ENCODE measurements at regions not wholly inside any gene's neighbourhood (a gene's known extent, or its start where the extent isn't known, plus 50 kb on each side); places are given as distances from the start of the nearest gene placed in this dataset.

DNA sequence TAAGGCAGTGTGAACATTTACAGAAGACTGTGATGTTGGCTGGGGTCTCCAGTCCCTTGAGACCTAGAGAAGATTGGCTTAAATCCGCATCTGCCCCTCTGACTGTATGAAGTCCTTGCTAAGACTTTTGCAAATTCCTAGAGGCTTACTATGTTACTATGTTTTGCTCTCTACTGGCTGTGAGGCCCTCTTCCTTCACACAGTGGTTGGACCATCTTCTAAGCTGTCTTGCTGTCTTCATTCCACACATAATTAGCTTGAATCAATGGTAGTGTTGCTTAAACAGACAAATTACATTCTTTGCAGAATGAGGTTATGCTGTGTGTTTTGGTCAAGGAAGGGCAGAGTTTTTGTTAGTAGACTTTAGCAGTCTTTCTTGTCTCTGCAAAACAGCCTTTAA lies 658.0 kb downstream of the TYW1 start:
- TF ChIP-seq RBAK (tag by site-specific recombination; IDR thresholded peaks at IDR 0.05) (no peak), ZNF768 (tag by site-specific recombination; IDR thresholded peaks at IDR 0.05) (no peak), ZNF555 (tag by site-specific recombination; conservative IDR thresholded peaks at IDR 0.05) (no peak), ZNF514 (tag by site-specific recombination; IDR thresholded peaks at IDR 0.05) (no peak)
- TF ChIP-seq, protein P1, sequence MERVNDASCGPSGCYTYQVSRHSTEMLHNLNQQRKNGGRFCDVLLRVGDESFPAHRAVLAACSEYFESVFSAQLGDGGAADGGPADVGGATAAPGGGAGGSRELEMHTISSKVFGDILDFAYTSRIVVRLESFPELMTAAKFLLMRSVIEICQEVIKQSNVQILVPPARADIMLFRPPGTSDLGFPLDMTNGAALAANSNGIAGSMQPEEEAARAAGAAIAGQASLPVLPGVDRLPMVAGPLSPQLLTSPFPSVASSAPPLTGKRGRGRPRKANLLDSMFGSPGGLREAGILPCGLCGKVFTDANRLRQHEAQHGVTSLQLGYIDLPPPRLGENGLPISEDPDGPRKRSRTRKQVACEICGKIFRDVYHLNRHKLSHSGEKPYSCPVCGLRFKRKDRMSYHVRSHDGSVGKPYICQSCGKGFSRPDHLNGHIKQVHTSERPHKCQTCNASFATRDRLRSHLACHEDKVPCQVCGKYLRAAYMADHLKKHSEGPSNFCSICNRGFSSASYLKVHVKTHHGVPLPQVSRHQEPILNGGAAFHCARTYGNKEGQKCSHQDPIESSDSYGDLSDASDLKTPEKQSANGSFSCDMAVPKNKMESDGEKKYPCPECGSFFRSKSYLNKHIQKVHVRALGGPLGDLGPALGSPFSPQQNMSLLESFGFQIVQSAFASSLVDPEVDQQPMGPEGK (tag by site-specific recombination; IDR thresholded peaks at IDR 0.05) = no peak
- TF ChIP-seq, protein P2, sequence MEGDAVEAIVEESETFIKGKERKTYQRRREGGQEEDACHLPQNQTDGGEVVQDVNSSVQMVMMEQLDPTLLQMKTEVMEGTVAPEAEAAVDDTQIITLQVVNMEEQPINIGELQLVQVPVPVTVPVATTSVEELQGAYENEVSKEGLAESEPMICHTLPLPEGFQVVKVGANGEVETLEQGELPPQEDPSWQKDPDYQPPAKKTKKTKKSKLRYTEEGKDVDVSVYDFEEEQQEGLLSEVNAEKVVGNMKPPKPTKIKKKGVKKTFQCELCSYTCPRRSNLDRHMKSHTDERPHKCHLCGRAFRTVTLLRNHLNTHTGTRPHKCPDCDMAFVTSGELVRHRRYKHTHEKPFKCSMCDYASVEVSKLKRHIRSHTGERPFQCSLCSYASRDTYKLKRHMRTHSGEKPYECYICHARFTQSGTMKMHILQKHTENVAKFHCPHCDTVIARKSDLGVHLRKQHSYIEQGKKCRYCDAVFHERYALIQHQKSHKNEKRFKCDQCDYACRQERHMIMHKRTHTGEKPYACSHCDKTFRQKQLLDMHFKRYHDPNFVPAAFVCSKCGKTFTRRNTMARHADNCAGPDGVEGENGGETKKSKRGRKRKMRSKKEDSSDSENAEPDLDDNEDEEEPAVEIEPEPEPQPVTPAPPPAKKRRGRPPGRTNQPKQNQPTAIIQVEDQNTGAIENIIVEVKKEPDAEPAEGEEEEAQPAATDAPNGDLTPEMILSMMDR (tag by site-specific recombination; IDR thresholded peaks at IDR 0.05) = no peak
- TF ChIP-seq, protein P3, sequence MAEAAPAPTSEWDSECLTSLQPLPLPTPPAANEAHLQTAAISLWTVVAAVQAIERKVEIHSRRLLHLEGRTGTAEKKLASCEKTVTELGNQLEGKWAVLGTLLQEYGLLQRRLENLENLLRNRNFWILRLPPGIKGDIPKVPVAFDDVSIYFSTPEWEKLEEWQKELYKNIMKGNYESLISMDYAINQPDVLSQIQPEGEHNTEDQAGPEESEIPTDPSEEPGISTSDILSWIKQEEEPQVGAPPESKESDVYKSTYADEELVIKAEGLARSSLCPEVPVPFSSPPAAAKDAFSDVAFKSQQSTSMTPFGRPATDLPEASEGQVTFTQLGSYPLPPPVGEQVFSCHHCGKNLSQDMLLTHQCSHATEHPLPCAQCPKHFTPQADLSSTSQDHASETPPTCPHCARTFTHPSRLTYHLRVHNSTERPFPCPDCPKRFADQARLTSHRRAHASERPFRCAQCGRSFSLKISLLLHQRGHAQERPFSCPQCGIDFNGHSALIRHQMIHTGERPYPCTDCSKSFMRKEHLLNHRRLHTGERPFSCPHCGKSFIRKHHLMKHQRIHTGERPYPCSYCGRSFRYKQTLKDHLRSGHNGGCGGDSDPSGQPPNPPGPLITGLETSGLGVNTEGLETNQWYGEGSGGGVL (tag by site-specific recombination; IDR thresholded peaks at IDR 0.05) = no peak
- TF ChIP-seq, protein P4, sequence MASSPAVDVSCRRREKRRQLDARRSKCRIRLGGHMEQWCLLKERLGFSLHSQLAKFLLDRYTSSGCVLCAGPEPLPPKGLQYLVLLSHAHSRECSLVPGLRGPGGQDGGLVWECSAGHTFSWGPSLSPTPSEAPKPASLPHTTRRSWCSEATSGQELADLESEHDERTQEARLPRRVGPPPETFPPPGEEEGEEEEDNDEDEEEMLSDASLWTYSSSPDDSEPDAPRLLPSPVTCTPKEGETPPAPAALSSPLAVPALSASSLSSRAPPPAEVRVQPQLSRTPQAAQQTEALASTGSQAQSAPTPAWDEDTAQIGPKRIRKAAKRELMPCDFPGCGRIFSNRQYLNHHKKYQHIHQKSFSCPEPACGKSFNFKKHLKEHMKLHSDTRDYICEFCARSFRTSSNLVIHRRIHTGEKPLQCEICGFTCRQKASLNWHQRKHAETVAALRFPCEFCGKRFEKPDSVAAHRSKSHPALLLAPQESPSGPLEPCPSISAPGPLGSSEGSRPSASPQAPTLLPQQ (tag by site-specific recombination; IDR thresholded peaks at IDR 0.05) = no peak

Measured in HEK293 (cell line).